ENCODE measurements at regions not wholly inside any gene's neighbourhood (a gene's known extent, or its start where the extent isn't known, plus 50 kb on each side); places are given as distances from the start of the nearest gene placed in this dataset.

DNA sequence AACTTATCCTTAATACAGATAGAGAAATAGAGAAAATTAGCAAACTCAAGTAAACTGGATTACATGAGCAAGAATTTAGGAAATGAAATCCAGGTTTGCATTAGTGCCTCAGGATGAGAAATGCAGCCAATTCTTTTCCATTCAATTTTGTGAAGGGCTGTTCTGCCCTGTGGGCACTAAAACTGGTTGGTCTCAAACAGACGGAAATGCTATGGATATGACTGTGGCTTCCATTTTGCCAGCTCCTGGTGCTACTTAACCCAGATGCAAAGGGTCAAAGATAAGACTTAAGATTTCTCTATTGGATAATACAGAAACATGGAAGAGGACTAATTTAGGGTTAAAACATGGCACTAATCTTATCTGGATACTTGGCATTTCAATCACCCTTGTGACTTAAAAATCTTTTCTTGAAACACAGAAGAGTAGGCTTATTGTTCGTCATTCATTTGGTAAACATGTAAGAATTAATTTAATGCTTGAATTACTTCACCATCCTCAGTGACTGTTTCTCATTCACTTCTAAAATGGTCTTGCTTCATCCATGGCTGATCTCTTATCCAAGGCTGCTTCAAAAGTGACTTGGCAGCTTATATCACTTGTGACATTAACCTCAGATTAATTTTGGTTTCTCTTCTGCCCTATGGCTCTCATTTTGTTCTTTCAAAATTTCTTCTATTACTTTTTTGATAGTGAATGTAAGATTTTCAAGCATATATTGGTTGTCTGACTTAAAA is 1008.7 kb downstream of the GLUD2 start:
- no peak for TF ChIP-seq CTCF (IDR thresholded peaks at IDR 0.05)
- no peak for TF ChIP-seq POLR2A (IDR thresholded peaks at IDR 0.05)
